ENCODE measurements at regions not wholly inside any gene's neighbourhood (a gene's known extent, or its start where the extent isn't known, plus 50 kb on each side); places are given as distances from the start of the nearest gene placed in this dataset.
A peak's percentile ranks its signal among the peaks of the same experiment; 100 is the strongest.

DNA sequence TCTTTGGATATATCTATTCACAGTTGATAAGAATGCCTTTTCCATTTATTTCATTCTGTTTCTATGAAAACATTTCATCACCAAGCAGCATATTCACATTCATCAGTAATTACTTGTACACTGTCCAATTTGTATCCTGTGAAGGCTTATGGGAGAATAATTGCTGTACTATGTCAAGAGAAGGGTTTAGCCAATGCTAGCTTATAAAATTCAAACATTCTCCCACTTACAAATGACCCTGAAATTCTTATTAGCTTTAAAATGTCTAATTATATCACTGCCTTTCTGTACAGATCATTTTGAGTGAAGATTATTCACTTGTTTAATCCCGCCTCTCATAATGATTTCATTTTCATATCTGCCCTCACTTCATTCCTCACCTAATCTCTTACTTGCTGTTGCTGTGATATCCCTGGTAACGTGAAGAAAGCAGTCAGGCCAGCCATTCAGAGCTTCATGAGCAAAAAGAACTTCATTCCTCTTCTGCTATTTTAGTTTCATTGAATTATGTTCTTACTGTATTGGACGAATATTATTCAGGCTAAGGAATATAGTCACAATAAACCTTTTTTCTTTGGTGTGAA lies 778.7 kb downstream of the OLFM4 start:
- Mint-ChIP-seq H3K27me3 (ENCODE audit: insufficient read depth, unreplicated experiment) (no peaks in the 10 kb centered on the region), H3K4me3 (ENCODE audit: unreplicated experiment) (no peak overlapping the region), H3K4me1 (ENCODE audit: insufficient read depth, unreplicated experiment) (no peaks in the 10 kb centered on the region), H3K9me3 (ENCODE audit: unreplicated experiment) (no peaks in the 10 kb centered on the region), H3K27ac (ENCODE audit: low read depth, unreplicated experiment) (no peak overlapping the region), H3K36me3 (ENCODE audit: insufficient read depth, unreplicated experiment) (no peaks in the 10 kb centered on the region)
- CTCF ChIA-PET, result interaction anchor here (0.6 kb wide), 3 partner anchors 243 to 359 kb away, joined by 3 read pairs; no protein-coding TSS in a partner anchor
- no TSS peak for BruUV-seq (replicated peaks)
- DNase-seq (ENCODE audit: unreplicated experiment), result no peak
- TF ChIP-seq, protein P1, sequence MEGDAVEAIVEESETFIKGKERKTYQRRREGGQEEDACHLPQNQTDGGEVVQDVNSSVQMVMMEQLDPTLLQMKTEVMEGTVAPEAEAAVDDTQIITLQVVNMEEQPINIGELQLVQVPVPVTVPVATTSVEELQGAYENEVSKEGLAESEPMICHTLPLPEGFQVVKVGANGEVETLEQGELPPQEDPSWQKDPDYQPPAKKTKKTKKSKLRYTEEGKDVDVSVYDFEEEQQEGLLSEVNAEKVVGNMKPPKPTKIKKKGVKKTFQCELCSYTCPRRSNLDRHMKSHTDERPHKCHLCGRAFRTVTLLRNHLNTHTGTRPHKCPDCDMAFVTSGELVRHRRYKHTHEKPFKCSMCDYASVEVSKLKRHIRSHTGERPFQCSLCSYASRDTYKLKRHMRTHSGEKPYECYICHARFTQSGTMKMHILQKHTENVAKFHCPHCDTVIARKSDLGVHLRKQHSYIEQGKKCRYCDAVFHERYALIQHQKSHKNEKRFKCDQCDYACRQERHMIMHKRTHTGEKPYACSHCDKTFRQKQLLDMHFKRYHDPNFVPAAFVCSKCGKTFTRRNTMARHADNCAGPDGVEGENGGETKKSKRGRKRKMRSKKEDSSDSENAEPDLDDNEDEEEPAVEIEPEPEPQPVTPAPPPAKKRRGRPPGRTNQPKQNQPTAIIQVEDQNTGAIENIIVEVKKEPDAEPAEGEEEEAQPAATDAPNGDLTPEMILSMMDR (IDR thresholded peaks at IDR 0.05; ENCODE audit: unreplicated experiment), result no peak
- POLR2A ChIA-PET, result interaction anchor here (0.7 kb wide), 1 partner anchor 307 kb away, joined by 3 read pairs; no protein-coding TSS in a partner anchor
- intact Hi-C loops (cut with micrococcal nuclease), result no loop called here

GRCh38 chr13:53821632-53822031 lies 793.0 kb downstream of the OLFM4 start:
- ChIA-PET CTCF (no interaction called here), POLR2A (no interaction called here)
- no TSS peak for BruUV-seq (replicated peaks)
- peaks cover 29% of the 10 kb centered on the region for H3K27me3 Mint-ChIP-seq (ENCODE audit: insufficient read depth, unreplicated experiment)
- DNase-seq (ENCODE audit: unreplicated experiment), result peak; percentile 14
- no peak overlapping the region for H3K4me3 Mint-ChIP-seq (ENCODE audit: unreplicated experiment)
- no peaks in the 10 kb centered on the region for H3K36me3 Mint-ChIP-seq (ENCODE audit: insufficient read depth, unreplicated experiment)
- no peaks in the 10 kb centered on the region for H3K4me1 Mint-ChIP-seq (ENCODE audit: insufficient read depth, unreplicated experiment)
- no peaks in the 10 kb centered on the region for H3K9me3 Mint-ChIP-seq (ENCODE audit: unreplicated experiment)
- no peak overlapping the region for H3K27ac Mint-ChIP-seq (ENCODE audit: low read depth, unreplicated experiment)
- TF ChIP-seq, protein P1 (IDR thresholded peaks at IDR 0.05; ENCODE audit: unreplicated experiment), result no peak
- intact Hi-C loops (cut with micrococcal nuclease), result no loop called here

GRCh38 chr13:53822136-53822535 lies 793.5 kb downstream of the OLFM4 start:
- POLR2A ChIA-PET, result no interaction called here
- Mint-ChIP-seq H3K27ac (ENCODE audit: low read depth, unreplicated experiment) (no peak overlapping the region), H3K36me3 (ENCODE audit: insufficient read depth, unreplicated experiment) (no peaks in the 10 kb centered on the region), H3K4me1 (ENCODE audit: insufficient read depth, unreplicated experiment) (no peaks in the 10 kb centered on the region), H3K27me3 (ENCODE audit: insufficient read depth, unreplicated experiment) (peaks cover 24% of the 10 kb centered on the region), H3K9me3 (ENCODE audit: unreplicated experiment) (no peaks in the 10 kb centered on the region), H3K4me3 (ENCODE audit: unreplicated experiment) (no peak overlapping the region)
- BruUV-seq (replicated peaks), result no TSS peak
- no peak for DNase-seq (ENCODE audit: unreplicated experiment)
- intact Hi-C loops (cut with micrococcal nuclease), result no loop called here
- CTCF ChIA-PET, result no interaction called here
- TF ChIP-seq, protein P1 (IDR thresholded peaks at IDR 0.05; ENCODE audit: unreplicated experiment), result no peak

- DNase-seq (ENCODE audit: unreplicated experiment), result no peak
- ChIA-PET CTCF (no interaction called here), POLR2A (no interaction called here)
- no peak overlapping the region for H3K27ac Mint-ChIP-seq (ENCODE audit: low read depth, unreplicated experiment)
- no peaks in the 10 kb centered on the region for H3K4me1 Mint-ChIP-seq (ENCODE audit: insufficient read depth, unreplicated experiment)
- no peaks in the 10 kb centered on the region for H3K27me3 Mint-ChIP-seq (ENCODE audit: insufficient read depth, unreplicated experiment)
- H3K9me3 Mint-ChIP-seq (ENCODE audit: unreplicated experiment), result no peaks in the 10 kb centered on the region
- H3K4me3 Mint-ChIP-seq (ENCODE audit: unreplicated experiment), result no peak overlapping the region
- no peaks in the 10 kb centered on the region for H3K36me3 Mint-ChIP-seq (ENCODE audit: insufficient read depth, unreplicated experiment)
- BruUV-seq (replicated peaks), result no TSS peak
- intact Hi-C loops (cut with micrococcal nuclease), result no loop called here
- TF ChIP-seq, protein P1 (IDR thresholded peaks at IDR 0.05; ENCODE audit: unreplicated experiment), result no peak
Measured at GRCh38 chr13:53839461-53839860, 810.8 kb downstream of the OLFM4 start.

All from MCF 10A (cell line).